ENCODE measurements at regions not wholly inside any gene's neighbourhood (a gene's known extent, or its start where the extent isn't known, plus 50 kb on each side); places are given as distances from the start of the nearest gene placed in this dataset.

- Histone ChIP-seq H3K4me1 (ENCODE audit: insufficient read depth, low read length) (peaks cover 9% of the 10 kb centered on the region), H3K79me2 (ENCODE audit: low read length) (no peaks in the 10 kb centered on the region), H3F3A (ENCODE audit: low read length, unreplicated experiment) (no peaks in the 10 kb centered on the region), H3K9ac (ENCODE audit: low read length) (no peak overlapping the region), H4K20me1 (ENCODE audit: low read length) (no peaks in the 10 kb centered on the region), H3K4me2 (ENCODE audit: low read length) (no peak overlapping the region), H3K9me3 (ENCODE audit: low read length) (no peaks in the 10 kb centered on the region), H3K27ac (ENCODE audit: low read length) (no peak overlapping the region), H3K9me2 (replicated peaks; ENCODE audit: low read length) (no peaks in the 10 kb centered on the region), H2AFZ (ENCODE audit: low read length) (no peak overlapping the region), H3K4me3 (ENCODE audit: low read length) (no peak overlapping the region), H3K27me3 (ENCODE audit: low read length) (peaks cover 44% of the 10 kb centered on the region), H3K36me3 (ENCODE audit: low read depth, low read length) (no peaks in the 10 kb centered on the region)
- intact Hi-C loops (cut with micrococcal nuclease): no loop called here
- BruUV-seq (replicated peaks): no TSS peak
- DNase-seq: no peak
- CTCF ChIA-PET: no interaction called here
- no peak for ATAC-seq
- POLR2A ChIA-PET (ENCODE audit: unreplicated experiment): no interaction called here
- TF ChIP-seq EZH2phosphoT487 (IDR thresholded peaks at IDR 0.05; ENCODE audit: borderline replicate concordance, low read length) (no peak), CTCF (conservative IDR thresholded peaks at IDR 0.05; ENCODE audit: low read depth, low read length) (no peak), EZH2 (IDR thresholded peaks at IDR 0.05; ENCODE audit: low read length, unreplicated experiment) (no peak)
These were observed 79.6 kb downstream of the ARRDC4 start for GRCh38 chr15:98040146-98040545.

GRCh38 chr15:98043160-98044014 lies 82.9 kb downstream of the ARRDC4 start:
- intact Hi-C loops (cut with micrococcal nuclease): no loop called here
- DNase-seq (no peak), ATAC-seq (no peak)
- Histone ChIP-seq H3K4me3 (ENCODE audit: low read length) (no peak overlapping the region), H3K79me2 (ENCODE audit: low read length) (no peaks in the 10 kb centered on the region), H3F3A (ENCODE audit: low read length, unreplicated experiment) (no peaks in the 10 kb centered on the region), H2AFZ (ENCODE audit: low read length) (no peak overlapping the region), H3K9ac (ENCODE audit: low read length) (no peak overlapping the region), H3K27me3 (ENCODE audit: low read length) (peaks cover 44% of the 10 kb centered on the region), H4K20me1 (ENCODE audit: low read length) (no peaks in the 10 kb centered on the region), H3K9me3 (ENCODE audit: low read length) (no peaks in the 10 kb centered on the region), H3K4me1 (ENCODE audit: insufficient read depth, low read length) (no peaks in the 10 kb centered on the region), H3K9me2 (replicated peaks; ENCODE audit: low read length) (no peaks in the 10 kb centered on the region), H3K36me3 (ENCODE audit: low read depth, low read length) (no peaks in the 10 kb centered on the region), H3K4me2 (ENCODE audit: low read length) (no peak overlapping the region), H3K27ac (ENCODE audit: low read length) (no peak overlapping the region)
- CTCF ChIA-PET: no interaction called here
- POLR2A ChIA-PET (ENCODE audit: unreplicated experiment): no interaction called here
- no TSS peak for BruUV-seq (replicated peaks)
- TF ChIP-seq EZH2phosphoT487 (IDR thresholded peaks at IDR 0.05; ENCODE audit: borderline replicate concordance, low read length) (no peak), EZH2 (IDR thresholded peaks at IDR 0.05; ENCODE audit: low read length, unreplicated experiment) (no peak), CTCF (conservative IDR thresholded peaks at IDR 0.05; ENCODE audit: low read depth, low read length) (no peak)

GRCh38 chr15:98051734-98052133 lies 91.2 kb downstream of the ARRDC4 start:
- Histone ChIP-seq H3K36me3 (ENCODE audit: low read depth, low read length) (no peaks in the 10 kb centered on the region), H3K27ac (ENCODE audit: low read length) (no peak overlapping the region), H2AFZ (ENCODE audit: low read length) (no peak overlapping the region), H4K20me1 (ENCODE audit: low read length) (no peaks in the 10 kb centered on the region), H3F3A (ENCODE audit: low read length, unreplicated experiment) (no peaks in the 10 kb centered on the region), H3K27me3 (ENCODE audit: low read length) (peaks cover 19% of the 10 kb centered on the region), H3K4me1 (ENCODE audit: insufficient read depth, low read length) (no peaks in the 10 kb centered on the region), H3K4me2 (ENCODE audit: low read length) (no peak overlapping the region), H3K9me2 (replicated peaks; ENCODE audit: low read length) (no peaks in the 10 kb centered on the region), H3K79me2 (ENCODE audit: low read length) (no peaks in the 10 kb centered on the region), H3K4me3 (ENCODE audit: low read length) (no peak overlapping the region), H3K9ac (ENCODE audit: low read length) (no peak overlapping the region), H3K9me3 (ENCODE audit: low read length) (peaks cover 4% of the 10 kb centered on the region; the same call in 1 of the 2 replicates)
- no TSS peak for BruUV-seq (replicated peaks)
- ATAC-seq (no peak), DNase-seq (no peak)
- TF ChIP-seq CTCF (conservative IDR thresholded peaks at IDR 0.05; ENCODE audit: low read depth, low read length) (no peak), EZH2 (IDR thresholded peaks at IDR 0.05; ENCODE audit: low read length, unreplicated experiment) (no peak), EZH2phosphoT487 (IDR thresholded peaks at IDR 0.05; ENCODE audit: borderline replicate concordance, low read length) (no peak)
- POLR2A ChIA-PET (ENCODE audit: unreplicated experiment): no interaction called here
- CTCF ChIA-PET: no interaction called here
- intact Hi-C loops (cut with micrococcal nuclease): no loop called here
